ENCODE measurements at regions not wholly inside any gene's neighbourhood (a gene's known extent, or its start where the extent isn't known, plus 50 kb on each side); places are given as distances from the start of the nearest gene placed in this dataset. TPM values are rescaled to one million over a fixed set of nuclear protein-coding genes. Genes with fewer than 3 reads are reported as not detected.
"Not testable (repeated sequence)": the region's sequence is repeated elsewhere in the genome, so short reads cannot be mapped to it uniquely, and the experiment has no call there.

- no peak for DNase-seq
Measured at GRCh38 chr9:33739398-33739797, 56.0 kb upstream of the PRSS3 start.

GRCh38 chr9:33740075-33740474 lies 55.3 kb upstream of the PRSS3 start:
- DNase-seq, result no peak

GRCh38 chr9:33740958-33741357 lies 54.4 kb upstream of the PRSS3 start:
- not testable (repeated sequence) for DNase-seq

DNA sequence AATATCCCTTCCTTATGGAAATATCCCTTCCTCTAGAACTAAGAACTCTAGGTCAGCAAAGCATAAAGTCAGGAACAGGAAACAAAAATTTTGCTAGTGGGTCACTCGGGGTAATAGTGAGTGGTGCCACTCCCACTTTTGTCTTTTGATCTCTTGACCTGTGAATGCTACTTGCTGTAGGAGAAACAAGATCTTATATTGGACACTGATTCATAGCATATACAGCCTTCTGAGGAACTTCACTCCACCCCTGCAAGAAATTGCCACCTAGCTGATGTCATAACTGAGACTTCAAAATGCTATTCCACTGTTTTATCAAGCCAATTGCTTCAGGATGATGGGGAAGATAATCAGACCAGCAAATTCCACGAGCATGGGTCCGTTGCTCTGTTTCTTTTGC lies 53.3 kb upstream of the PRSS3 start:
- no peak for DNase-seq

DNA sequence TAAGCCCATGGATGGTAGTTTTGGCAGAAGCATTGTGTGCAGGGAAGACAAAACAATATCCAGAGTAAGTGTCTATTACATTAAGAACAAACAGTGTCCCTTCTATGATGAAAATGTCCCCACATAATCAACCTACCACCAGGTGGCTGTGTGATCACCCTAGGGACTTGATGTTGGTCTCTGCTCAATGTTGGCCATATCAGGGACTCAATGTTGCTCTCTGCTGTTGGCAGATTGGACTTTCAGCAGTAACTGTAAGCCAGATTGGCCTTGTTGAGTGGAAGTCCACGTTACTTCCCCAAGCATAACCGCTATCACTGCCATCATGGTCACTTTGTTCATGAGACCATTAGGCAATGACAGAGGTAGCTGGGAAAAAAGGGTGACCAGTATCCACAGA lies 52.8 kb upstream of the PRSS3 start:
- no peak for DNase-seq

Small RNAs in the stretch of these regions (small RNA-seq; reads per million reads assigned to genes)
- gene TRBV22OR9-2 (not detected), gene TRBV26OR9-2 (not detected)
